ENCODE measurements at regions not wholly inside any gene's neighbourhood (a gene's known extent, or its start where the extent isn't known, plus 50 kb on each side); places are given as distances from the start of the nearest gene placed in this dataset.

GRCh38 chr2:8531481-8531880 is 150.4 kb upstream of the ID2 start:
- CTCF ChIA-PET: interaction anchor here (1.2 to 3.7 kb wide), 6 partner anchors 10 to 124 kb away, joined by 3 to 16 read pairs (median 4); no protein-coding TSS in a partner anchor
- DNase-seq (ENCODE audit: extremely low spot score): no peak
- POLR2A ChIA-PET: interaction anchor here (0.8 kb wide), 1 partner anchor 151 kb away, joined by 4 read pairs; the partner anchor contains the start of gene ID2
- no peak for TF ChIP-seq CTCF (IDR thresholded peaks at IDR 0.05; ENCODE audit: control extremely low read depth, extremely low read depth, low read depth, missing control alignments)

- ChIA-PET POLR2A (interaction anchor here (0.8 kb wide), 1 partner anchor 150 kb away, joined by 4 read pairs; the partner anchor contains the start of gene ID2), CTCF (interaction anchor here (1.1 to 3.7 kb wide), 8 partner anchors 9 to 125 kb away, joined by 3 to 16 read pairs (median 4); no protein-coding TSS in a partner anchor)
- no peak for TF ChIP-seq CTCF (IDR thresholded peaks at IDR 0.05; ENCODE audit: control extremely low read depth, extremely low read depth, low read depth, missing control alignments)
- no peak for DNase-seq (ENCODE audit: extremely low spot score)
Observed at GRCh38 chr2:8532438-8532837, 149.4 kb upstream of the ID2 start.

GRCh38 chr2:8533923-8534322 is 147.9 kb upstream of the ID2 start:
- TF ChIP-seq CTCF (IDR thresholded peaks at IDR 0.05; ENCODE audit: control extremely low read depth, extremely low read depth, low read depth, missing control alignments): no peak
- ChIA-PET POLR2A (interaction anchor here (1.0 kb wide), 1 partner anchor 13 kb away, joined by 3 read pairs; no protein-coding TSS in a partner anchor), CTCF (interaction anchor here (1.2 to 3.7 kb wide), 2 partner anchors 10 to 15 kb away, joined by 4 to 16 read pairs; no protein-coding TSS in a partner anchor)
- no peak for DNase-seq (ENCODE audit: extremely low spot score)

GRCh38 chr2:8534386-8534728 is 147.5 kb upstream of the ID2 start:
- TF ChIP-seq CTCF (IDR thresholded peaks at IDR 0.05; ENCODE audit: control extremely low read depth, extremely low read depth, low read depth, missing control alignments): no peak
- no peak for DNase-seq (ENCODE audit: extremely low spot score)
- CTCF ChIA-PET: interaction anchor here (1.2 to 3.7 kb wide), 2 partner anchors 9 to 15 kb away, joined by 4 to 16 read pairs; no protein-coding TSS in a partner anchor
- POLR2A ChIA-PET: no interaction called here

- ChIA-PET CTCF (interaction anchor here (1.2 to 3.7 kb wide), 2 partner anchors 9 to 14 kb away, joined by 4 to 16 read pairs; no protein-coding TSS in a partner anchor), POLR2A (no interaction called here)
- no peak for DNase-seq (ENCODE audit: extremely low spot score)
- TF ChIP-seq CTCF (IDR thresholded peaks at IDR 0.05; ENCODE audit: control extremely low read depth, extremely low read depth, low read depth, missing control alignments): no peak
Observed at GRCh38 chr2:8534729-8535468, 147.0 kb upstream of the ID2 start.

GRCh38 chr2:8535469-8535795 is 146.4 kb upstream of the ID2 start:
- CTCF ChIA-PET: no interaction called here
- no peak for TF ChIP-seq CTCF (IDR thresholded peaks at IDR 0.05; ENCODE audit: control extremely low read depth, extremely low read depth, low read depth, missing control alignments)
- no peak for DNase-seq (ENCODE audit: extremely low spot score)
- POLR2A ChIA-PET: no interaction called here
